ENCODE measurements at regions not wholly inside any gene's neighbourhood (a gene's known extent, or its start where the extent isn't known, plus 50 kb on each side); places are given as distances from the start of the nearest gene placed in this dataset.
A peak's percentile ranks its signal among the peaks of the same experiment; 100 is the strongest.
"Not testable (repeated sequence)": the region's sequence is repeated elsewhere in the genome, so short reads cannot be mapped to it uniquely, and the experiment has no call there.

DNA sequence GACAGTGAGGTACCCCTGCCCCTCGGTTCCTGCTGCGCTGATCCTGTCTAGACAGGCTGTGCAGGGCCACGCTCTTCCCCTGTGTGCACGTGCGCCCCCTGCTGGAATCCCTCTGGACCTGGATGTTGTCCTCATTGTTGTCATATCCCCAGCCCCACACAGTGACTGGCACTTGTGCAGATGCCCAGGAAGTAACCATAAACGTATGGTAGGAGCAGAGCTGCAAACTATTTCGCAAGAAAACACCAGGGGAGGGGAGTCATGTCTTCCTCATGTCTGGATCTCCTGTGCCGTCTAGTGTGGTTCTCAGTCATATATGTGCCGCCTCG is 114.7 kb downstream of the CRYBB2 start:
- Mint-ChIP-seq H3K4me3 (no peak overlapping the region), H3K27me3 (ENCODE audit: low read depth) (no peaks in the 10 kb centered on the region), H3K9me3 (no peaks in the 10 kb centered on the region), H3K36me3 (ENCODE audit: insufficient read depth in 2 of 2) (peaks cover 0 to 3% of the 10 kb centered on the region in 2 donors), H3K4me1 (ENCODE audit: low read depth) (no peaks in the 10 kb centered on the region), H3K27ac (no peak overlapping the region)
- ATAC-seq (replicated peaks in 1 of 2) (peak; percentile 72 to 76), DNase-seq (peak; percentile 63 to 73)

DNA sequence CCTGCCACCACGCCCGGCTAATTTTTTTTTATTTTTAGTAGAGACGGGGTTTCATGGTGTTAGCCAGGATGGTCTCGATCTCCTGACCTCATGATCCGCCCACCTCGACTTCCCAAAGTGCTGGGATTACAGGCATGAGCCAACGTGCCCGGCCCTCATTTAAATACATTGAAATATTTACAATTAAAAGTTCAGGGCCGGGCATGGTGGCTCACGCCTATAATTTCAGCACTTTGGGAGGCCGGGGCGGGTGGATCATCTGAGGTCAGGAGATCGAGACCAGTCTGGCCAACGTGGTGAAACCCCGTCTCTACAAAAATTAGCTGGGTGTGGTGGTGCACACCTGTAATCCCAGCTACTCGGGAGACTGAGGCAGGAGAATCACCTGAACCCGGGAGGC is 115.2 kb downstream of the CRYBB2 start:
- not testable (repeated sequence) for DNase-seq; H3K36me3 Mint-ChIP-seq (ENCODE audit: insufficient read depth in 2 of 2); H3K27ac Mint-ChIP-seq; ATAC-seq (replicated peaks in 1 of 2); H3K9me3 Mint-ChIP-seq; H3K4me3 Mint-ChIP-seq; H3K4me1 Mint-ChIP-seq (ENCODE audit: low read depth); H3K27me3 Mint-ChIP-seq (ENCODE audit: low read depth)

DNA sequence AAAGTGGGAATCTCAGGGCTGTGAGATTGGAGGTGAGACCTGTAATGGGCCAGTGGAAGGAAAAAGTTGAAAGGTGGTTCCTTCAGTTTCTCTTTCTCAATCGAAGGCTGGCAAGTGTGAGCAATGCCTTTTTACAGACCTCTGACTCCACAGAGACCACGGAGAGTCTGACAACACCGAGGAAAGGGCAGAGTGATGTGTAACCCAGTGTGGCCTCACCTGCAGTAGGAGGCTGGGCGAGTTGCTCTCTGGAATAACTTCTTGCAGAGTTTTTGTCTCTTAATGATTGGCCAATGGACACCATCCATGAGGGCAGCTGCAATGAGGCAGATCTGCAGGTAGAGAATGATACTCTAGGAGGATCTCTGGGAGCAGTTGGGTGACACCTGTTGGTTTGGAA is 115.8 kb downstream of the CRYBB2 start:
- H3K9me3 Mint-ChIP-seq, H3K4me3 Mint-ChIP-seq: not testable (repeated sequence)
- peak in 1 of 2 donors; percentile 36 for ATAC-seq (replicated peaks in 1 of 2)

DNA sequence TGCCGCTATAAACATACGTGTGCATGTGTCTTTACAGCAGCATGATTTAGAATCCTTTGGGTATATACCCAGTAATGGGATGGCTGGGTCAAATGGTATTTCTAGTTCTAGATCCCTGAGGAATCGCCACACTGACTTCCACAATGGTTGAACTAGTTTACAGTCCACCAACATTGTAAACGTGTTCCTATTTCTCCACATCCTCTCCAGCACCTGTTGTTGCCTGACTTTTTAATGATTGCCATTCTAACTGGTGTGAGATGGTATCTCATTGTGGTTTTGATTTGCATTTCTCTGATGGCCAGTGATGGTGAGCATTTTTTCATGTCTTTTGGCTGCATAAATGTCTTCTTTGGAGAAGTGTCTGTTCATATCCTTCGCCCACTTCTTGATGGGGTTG is 121.1 kb downstream of the CRYBB2 start:
- not testable (repeated sequence) for H3K27me3 Mint-ChIP-seq (ENCODE audit: low read depth); H3K4me3 Mint-ChIP-seq; ATAC-seq (replicated peaks in 1 of 2); H3K4me1 Mint-ChIP-seq (ENCODE audit: low read depth); H3K9me3 Mint-ChIP-seq; H3K36me3 Mint-ChIP-seq (ENCODE audit: insufficient read depth in 2 of 2); H3K27ac Mint-ChIP-seq; DNase-seq

More for the DNA sequence above, 115.8 kb downstream of the CRYBB2 start:
- DNase-seq; H3K27ac Mint-ChIP-seq; H3K27me3 Mint-ChIP-seq (ENCODE audit: low read depth); H3K4me1 Mint-ChIP-seq (ENCODE audit: low read depth); H3K36me3 Mint-ChIP-seq (ENCODE audit: insufficient read depth in 2 of 2): not testable (repeated sequence)

DNA sequence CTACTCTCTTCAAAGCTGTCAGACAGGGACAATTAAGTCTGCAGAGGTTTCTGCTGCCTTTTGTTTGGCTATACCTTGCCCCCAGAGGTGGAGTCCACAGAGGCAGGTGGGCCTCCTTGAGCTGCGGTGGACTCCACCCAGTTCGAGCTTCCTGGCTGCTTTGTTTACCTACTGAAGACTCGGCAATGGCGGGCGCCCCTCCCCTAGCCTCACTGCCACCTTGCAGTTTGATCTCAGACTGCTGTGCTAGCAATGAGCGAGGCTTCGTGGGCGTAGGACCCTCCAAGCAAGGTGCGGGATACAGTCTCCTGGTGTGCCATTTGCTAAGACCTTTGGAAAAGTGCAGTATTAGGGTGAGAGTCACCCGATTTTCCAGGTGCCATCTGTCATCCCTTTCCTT is 124.9 kb downstream of the CRYBB2 start:
- not testable (repeated sequence) for H3K27me3 Mint-ChIP-seq (ENCODE audit: low read depth); H3K36me3 Mint-ChIP-seq (ENCODE audit: insufficient read depth in 2 of 2); H3K27ac Mint-ChIP-seq; DNase-seq; H3K4me1 Mint-ChIP-seq (ENCODE audit: low read depth); H3K9me3 Mint-ChIP-seq; ATAC-seq (replicated peaks in 1 of 2); H3K4me3 Mint-ChIP-seq

DNA sequence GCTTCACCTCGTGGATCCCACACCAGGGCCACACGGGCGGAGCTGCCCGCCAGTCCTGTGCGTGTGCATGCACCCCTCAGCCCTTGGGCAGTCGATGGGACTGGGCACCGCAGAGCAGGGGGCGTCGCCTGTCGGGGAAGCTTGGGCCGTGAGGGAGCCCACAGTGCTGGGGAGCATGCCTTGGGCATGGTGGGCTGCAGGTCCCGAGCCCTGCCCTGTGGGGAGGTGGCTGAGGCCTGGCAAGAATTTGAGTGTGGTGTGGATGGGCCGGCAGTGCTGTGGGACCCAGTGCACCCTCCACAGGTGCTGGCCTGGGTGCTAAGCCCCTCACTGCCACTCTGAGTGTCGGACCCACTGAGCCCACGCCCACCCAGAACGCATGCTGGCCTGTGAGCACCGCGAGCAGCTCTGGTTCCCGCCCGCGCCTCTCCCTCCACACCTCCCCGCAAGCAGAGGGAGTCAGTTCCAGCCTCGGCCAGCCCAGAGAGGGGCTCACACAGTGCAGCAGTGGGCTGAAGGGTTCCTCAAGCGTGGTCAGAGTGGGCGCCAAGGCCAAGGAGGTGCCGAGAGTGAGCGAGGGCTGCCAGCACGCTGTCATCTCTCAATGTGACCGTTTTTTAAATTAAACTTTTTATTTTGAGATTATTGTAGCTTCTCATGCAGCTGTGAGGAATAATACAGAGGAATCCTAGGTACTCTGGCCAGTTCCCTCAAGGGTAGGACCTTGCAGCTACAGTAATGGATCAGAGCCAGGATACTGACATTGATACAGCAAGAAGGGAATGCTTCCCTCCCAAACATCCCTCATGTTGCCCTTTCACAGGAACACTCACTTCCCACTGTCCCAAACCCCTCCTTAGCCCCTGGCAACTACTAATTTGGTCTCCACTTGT is 127.7 kb downstream of the CRYBB2 start:
- Mint-ChIP-seq H3K4me3 (no peak overlapping the region), H3K9me3 (peaks cover 1 to 5% of the 10 kb centered on the region in 2 donors), H3K36me3 (ENCODE audit: insufficient read depth in 2 of 2) (peaks cover 1 to 9% of the 10 kb centered on the region in 2 donors), H3K27me3 (ENCODE audit: low read depth) (no peaks in the 10 kb centered on the region), H3K4me1 (ENCODE audit: low read depth) (no peaks in the 10 kb centered on the region), H3K27ac (no peak overlapping the region)
- DNase-seq (no peak), ATAC-seq (replicated peaks in 1 of 2) (no peak)

DNA sequence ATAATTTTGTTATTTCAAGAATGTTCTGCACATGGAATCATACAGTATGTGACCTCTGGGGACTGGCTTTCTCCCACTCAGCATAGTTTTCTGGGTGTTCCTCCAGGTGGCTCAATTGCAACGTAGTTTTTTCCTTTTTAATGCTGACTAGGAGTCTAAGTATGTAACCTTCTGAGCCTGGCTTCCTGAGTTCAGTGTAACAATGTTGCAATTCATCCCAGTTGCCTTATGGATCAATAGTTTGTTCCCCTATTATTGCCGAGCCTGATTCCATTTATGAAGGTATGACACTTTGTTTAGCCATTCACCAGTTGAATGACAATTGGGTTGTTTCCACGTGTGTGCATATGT is 128.3 kb downstream of the CRYBB2 start:
- no peak for ATAC-seq (replicated peaks in 1 of 2)
- no peaks in the 10 kb centered on the region for H3K27me3 Mint-ChIP-seq (ENCODE audit: low read depth)
- no peak overlapping the region for H3K27ac Mint-ChIP-seq
- H3K36me3 Mint-ChIP-seq (ENCODE audit: insufficient read depth in 2 of 2) = peaks cover 1 to 9% of the 10 kb centered on the region in 2 donors
- H3K9me3 Mint-ChIP-seq = peaks cover 1 to 3% of the 10 kb centered on the region in 2 donors
- no peak overlapping the region for H3K4me3 Mint-ChIP-seq
- no peaks in the 10 kb centered on the region for H3K4me1 Mint-ChIP-seq (ENCODE audit: low read depth)
- DNase-seq = no peak

DNA sequence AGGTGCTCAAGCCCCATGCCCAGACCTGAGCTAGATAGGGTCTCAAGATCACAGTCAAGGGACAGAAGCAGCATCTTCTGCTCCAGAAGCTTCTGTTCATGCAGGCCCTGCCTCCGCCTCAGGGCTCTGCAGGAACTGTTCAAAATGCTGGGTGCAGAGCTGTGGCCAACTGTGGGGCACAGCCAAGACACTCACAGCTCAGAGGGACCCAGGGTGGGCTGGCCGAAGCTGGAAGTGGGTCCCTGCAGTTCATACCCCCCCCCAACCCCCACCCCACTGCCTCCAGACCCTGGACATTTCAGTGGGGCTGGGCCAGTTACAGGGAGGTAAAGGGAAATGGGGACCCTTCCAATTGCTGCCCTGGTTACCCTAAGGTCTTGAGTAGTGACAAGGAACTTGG is 129.0 kb downstream of the CRYBB2 start:
- DNase-seq (no peak), ATAC-seq (replicated peaks in 1 of 2) (no peak)
- Mint-ChIP-seq H3K36me3 (ENCODE audit: insufficient read depth in 2 of 2) (peaks cover 1 to 10% of the 10 kb centered on the region in 2 donors), H3K9me3 (peaks cover 1 to 3% of the 10 kb centered on the region in 2 donors), H3K27ac (no peak overlapping the region), H3K27me3 (ENCODE audit: low read depth) (no peaks in the 10 kb centered on the region), H3K4me1 (ENCODE audit: low read depth) (no peaks in the 10 kb centered on the region), H3K4me3 (no peak overlapping the region)

DNA sequence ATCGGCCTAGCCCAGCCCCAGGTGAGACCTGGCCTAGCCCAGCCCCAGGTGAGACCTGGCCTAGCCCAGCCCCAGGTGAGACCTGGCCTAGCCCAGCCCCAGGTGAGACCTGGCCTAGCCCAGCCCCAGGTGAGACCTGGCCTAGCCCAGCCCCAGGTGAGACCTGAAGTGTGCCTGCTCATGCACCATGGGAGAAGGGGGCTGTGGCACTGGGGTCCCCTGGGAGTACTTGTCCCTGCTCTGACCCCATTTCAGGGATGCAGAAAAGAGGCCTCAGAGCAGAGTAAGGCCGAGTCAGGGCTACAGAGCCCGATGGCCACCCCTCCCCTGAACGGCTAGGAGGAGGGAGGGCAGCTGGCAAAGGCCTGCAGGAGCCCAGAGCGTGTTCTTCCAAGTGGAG is 129.6 kb downstream of the CRYBB2 start:
- H3K27ac Mint-ChIP-seq; H3K4me1 Mint-ChIP-seq (ENCODE audit: low read depth); H3K4me3 Mint-ChIP-seq; ATAC-seq (replicated peaks in 1 of 2); H3K27me3 Mint-ChIP-seq (ENCODE audit: low read depth); H3K9me3 Mint-ChIP-seq; DNase-seq: not testable (repeated sequence)
- peaks cover 0 to 12% of the 10 kb centered on the region in 2 donors for H3K36me3 Mint-ChIP-seq (ENCODE audit: insufficient read depth in 2 of 2)

DNA sequence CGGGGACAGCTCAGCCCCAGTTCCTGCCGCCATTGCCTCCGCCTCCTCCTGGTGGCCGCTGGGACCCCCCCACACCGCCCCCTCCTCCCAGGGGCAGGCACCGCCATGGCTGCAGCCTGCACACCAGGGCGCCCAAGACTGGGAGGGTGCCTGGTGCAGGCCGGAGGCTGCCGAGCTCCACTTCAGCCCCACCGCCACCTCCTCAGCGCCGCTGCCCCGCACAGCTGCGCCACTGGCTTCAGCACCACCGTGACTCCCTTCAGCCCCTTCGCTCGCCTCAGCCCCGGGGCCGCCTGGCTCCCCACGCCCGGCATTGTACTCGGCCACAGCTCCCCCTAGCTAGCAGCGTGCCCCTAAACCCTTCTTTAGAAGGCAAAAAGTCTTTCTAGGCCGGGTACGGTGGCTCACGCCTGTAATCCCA is 131.1 kb downstream of the CRYBB2 start:
- no peak for DNase-seq

DNA sequence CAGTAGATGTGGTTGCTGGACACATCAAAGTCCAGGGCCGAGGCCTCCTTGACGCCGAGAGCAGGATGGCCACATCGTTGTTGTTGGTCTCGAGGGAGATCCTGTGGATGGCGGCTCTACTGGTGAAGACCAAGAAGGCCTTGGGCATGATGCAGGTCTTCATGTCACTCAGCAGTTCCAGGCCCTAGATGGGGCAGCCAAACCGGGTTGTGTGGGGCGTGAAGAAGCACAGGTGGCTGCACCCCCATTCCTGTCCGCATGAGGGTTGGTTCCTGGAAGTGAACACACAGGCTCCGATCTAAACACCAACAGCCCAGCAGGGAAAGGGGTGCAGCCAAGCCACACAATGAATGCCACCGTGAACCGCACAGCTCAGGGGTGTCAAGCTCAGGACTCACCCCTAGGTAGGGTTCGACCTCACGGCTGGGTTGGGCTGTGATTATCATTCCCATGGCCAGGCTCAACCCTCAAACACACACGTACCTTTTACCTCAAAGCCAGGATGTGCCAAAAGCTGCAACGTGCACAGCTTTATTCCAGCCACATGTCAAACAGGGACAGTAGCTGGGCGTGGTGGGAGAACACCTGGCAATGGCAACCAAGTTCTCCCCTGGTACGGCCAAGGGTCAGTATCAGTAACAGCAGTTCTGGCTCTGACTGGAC is 132.3 kb downstream of the CRYBB2 start:
- no peaks in the 10 kb centered on the region for H3K4me1 Mint-ChIP-seq (ENCODE audit: low read depth)
- peaks cover 1 to 17% of the 10 kb centered on the region in 2 donors for H3K36me3 Mint-ChIP-seq (ENCODE audit: insufficient read depth in 2 of 2)
- H3K4me3 Mint-ChIP-seq = no peak overlapping the region
- H3K27ac Mint-ChIP-seq = no peak overlapping the region
- H3K27me3 Mint-ChIP-seq (ENCODE audit: low read depth) = no peaks in the 10 kb centered on the region
- no peak for ATAC-seq (replicated peaks in 1 of 2)
- DNase-seq = no peak
- no peaks in the 10 kb centered on the region for H3K9me3 Mint-ChIP-seq

More for the DNA sequence above, 131.1 kb downstream of the CRYBB2 start:
- Mint-ChIP-seq H3K9me3 (no peaks in the 10 kb centered on the region), H3K4me3 (no peak overlapping the region), H3K27ac (no peak overlapping the region), H3K4me1 (ENCODE audit: low read depth) (no peaks in the 10 kb centered on the region), H3K36me3 (ENCODE audit: insufficient read depth in 2 of 2) (peaks cover 1 to 19% of the 10 kb centered on the region in 2 donors), H3K27me3 (ENCODE audit: low read depth) (no peaks in the 10 kb centered on the region)
- ATAC-seq (replicated peaks in 1 of 2) = no peak

DNA sequence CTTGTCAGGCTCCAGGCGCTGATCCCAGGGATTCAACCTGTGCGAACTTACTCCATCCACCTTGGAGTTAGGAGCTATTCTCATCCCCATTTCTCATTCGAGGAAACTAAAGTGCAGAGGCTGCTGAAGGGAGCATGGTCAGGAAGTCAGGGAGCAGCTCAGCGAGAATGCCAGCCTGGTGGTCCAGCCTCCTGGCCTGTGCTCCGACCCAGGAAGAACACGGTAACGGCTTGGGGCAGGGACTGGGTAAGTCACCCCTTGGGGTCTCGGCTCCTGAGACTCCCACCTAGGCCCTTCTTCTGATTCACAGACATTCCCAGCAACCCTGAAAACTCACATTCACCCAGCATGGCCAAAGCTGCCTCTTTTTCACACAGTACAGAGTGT is 132.8 kb downstream of the CRYBB2 start:
- DNase-seq (no peak), ATAC-seq (replicated peaks in 1 of 2) (no peak)
- Mint-ChIP-seq H3K4me3 (no peak overlapping the region), H3K27me3 (ENCODE audit: low read depth) (no peaks in the 10 kb centered on the region), H3K9me3 (no peaks in the 10 kb centered on the region), H3K27ac (no peak overlapping the region), H3K36me3 (ENCODE audit: insufficient read depth in 2 of 2) (peaks cover 1 to 19% of the 10 kb centered on the region in 2 donors), H3K4me1 (ENCODE audit: low read depth) (no peaks in the 10 kb centered on the region)

DNA sequence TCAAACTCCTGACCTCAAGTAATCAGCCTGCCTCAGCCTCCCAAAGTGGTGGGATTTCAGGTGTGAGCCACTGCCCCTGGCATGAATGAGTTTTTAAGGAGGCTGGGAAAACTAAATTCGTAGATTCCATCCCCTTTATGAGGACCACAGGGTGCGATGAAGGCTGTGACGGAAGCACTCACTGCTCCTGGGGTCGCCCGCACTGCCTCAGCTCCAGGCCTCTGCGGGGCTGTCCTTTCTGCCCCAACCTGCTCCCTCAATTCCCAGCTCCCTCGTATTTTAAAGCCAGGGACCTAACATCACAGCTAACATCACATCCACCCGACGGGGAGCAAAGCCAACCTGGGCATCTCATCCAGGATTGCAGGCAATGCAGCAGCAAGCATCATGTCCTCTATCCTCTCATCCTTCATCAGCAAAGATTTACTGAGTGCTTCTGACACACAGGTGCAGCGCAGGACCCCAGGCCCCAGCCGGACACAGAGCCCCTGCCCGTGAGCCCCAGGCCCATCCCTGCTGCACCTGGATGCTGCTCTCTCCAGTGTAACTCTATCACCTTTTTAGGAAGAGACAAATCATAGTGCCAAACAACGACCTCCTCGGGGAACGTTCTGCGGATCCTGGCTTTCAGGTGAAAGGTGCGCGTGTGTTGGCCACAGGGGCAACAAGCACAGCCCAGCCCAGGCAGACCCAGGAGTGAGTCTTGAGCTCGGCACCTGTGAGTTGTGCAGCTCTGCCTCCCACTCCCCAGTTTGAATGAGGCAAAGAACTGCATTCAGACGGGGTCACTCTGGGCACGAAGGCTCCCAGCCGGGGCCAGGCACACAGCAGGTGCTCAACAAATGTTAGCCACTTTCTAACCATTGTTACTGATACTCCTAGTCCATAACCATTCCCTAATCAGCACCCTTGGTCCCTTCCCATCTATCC is 134.3 kb downstream of the CRYBB2 start:
- Mint-ChIP-seq H3K27ac (no peak overlapping the region), H3K27me3 (ENCODE audit: low read depth) (no peaks in the 10 kb centered on the region), H3K4me3 (no peak overlapping the region), H3K36me3 (ENCODE audit: insufficient read depth in 2 of 2) (peaks cover 1 to 19% of the 10 kb centered on the region in 2 donors), H3K9me3 (no peaks in the 10 kb centered on the region), H3K4me1 (ENCODE audit: low read depth) (no peaks in the 10 kb centered on the region)
- ATAC-seq (replicated peaks in 1 of 2) = no peak
- no peak for DNase-seq
